EL (cell line): ENCODE measurements at regions not wholly inside any gene's neighbourhood (a gene's known extent, or its start where the extent isn't known, plus 50 kb on each side); places are given as distances from the start of the nearest gene placed in this dataset.

Experiments
- DNase-seq: peaks from one replicate; pipeline ENCODE4 v3.0.0-alpha.2; 2016

DNA sequence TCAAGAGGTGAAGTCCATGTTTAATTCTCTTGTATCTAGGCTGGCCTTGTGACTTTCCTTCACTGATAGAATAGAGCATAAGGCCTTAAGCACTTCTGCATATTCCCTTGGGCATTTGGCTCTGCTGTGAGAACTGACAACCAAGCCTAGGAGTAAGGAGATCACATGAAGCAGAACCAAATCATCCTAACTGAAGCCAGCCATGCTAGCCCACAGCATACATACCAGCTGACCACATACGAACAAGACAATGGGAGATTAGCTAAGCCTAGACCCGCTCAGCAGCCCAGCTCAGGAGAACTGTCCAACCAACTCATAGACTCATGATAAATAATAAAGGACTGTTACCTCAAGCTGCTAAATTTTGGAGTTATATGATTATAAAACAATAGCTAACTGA, 114.6 kb upstream of the NEK7 start:
- DNase-seq, result no peak

DNA sequence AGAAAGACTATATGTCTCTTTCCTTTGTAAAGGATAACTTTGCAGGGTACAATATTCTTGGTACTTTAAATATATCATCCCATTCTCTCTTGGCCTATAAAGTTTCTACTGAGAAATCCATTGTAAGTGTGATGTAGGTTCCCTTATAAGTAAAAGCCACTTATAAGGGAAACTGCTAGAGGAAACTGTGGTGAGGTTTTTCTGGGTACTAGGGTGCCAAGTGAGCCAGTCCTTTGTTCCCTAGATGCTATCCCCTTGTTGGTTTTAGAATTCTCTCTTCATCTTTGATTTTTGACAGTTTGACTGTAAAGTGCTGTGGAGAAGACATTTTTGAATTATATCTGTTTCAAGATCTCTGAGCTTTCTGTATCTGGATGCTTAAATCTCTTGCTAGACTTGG, 108.9 kb upstream of the NEK7 start:
- DNase-seq, result no peak

DNA sequence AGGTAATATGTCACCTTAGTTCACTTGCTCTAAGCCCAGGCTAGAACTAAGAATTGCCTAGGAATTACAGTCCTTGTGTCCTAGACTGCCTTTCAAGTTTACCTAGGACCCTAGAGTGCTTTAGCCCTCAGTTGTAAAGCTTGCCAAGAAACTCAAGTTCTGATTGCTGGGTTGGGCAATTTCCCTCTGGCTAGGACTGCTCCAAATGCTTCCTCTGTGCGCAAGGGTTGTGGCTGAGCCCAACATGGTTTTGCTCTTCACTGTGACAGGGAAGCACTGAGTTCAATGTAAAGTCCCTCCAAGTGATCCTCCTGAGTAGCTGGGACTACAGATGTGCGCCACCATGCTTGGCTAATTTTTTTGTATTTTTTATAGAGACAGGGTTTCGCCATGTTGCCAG, 102.3 kb upstream of the NEK7 start:
- no peak for DNase-seq

DNA sequence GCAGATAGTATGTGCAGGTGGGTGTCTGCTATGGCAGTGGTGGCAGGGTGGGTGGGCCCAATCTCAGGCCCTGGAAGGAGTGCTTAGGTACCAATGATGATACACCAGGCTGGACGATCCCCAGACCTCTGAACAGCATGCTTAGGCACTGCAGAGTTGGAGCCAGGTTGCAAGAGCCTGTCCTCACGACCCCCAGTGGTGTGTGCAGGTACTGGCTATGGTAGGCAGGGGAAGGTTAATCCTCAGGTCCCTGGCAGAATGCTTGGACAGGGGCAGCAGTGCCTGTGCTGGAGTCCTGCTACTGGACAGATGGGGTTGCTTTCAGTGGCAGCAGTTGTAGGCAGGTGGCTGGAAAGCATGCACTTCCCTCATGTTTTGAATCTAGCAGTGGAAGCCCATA, 100.5 kb upstream of the NEK7 start:
- peak; percentile 6 for DNase-seq

DNA sequence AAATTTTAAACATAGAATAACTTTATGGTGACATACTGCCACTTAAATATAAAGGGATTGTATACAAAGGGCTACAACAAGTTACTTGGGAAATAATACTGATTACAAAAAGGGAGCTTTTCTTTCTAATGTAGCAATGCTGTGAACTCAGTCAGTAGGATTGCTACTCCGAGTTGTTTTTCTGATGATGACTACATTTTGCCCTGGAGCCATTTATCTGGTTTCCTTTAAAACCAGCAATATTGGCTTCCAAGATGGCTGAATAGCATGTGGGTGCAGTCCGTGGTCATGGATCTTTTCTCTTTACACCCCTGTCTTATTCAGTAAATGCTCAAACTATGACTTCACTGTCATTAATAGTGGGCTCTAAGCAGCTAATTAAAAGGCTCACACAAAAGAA, 92.6 kb upstream of the NEK7 start:
- peak; percentile 71 for DNase-seq

DNA sequence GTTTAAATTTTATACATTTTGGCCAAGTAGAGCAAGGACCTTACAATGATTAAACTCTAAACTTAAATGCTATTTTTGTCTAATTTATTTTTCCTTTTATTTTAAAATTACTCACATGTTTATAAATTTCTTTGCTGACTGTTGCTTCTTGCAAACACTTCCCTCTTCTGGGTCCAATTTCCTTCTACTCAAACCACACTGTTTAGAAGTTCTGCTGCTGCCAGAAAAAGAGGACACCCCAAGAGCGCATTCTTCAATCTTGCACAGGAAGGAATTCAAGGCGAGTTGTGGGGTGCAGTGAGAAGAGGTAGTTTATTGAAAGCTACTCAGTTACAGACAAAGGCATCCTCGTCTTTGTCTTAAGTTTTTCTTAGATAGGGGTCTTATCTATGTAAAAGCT, 88.5 kb upstream of the NEK7 start:
- DNase-seq, result no peak

DNA sequence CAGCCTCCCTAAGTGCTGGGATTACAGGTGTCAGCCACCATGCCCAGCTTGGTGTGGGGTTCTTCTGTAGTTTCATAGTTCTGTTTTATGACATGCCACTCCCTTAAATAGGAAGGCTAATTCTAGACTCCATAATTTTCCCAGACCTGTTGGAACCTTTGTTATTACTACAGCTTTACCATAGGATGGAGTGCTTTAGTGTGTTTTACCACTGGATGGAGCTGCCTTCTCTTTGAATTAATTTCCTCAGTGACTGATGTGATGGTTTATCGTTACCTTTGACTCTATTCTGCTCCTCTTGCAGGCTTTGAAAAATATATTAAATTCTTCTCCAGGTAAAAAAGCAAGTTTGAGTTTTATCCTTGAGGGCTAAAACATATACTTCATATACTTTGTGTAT, 84.6 kb upstream of the NEK7 start:
- DNase-seq, result no peak

DNA sequence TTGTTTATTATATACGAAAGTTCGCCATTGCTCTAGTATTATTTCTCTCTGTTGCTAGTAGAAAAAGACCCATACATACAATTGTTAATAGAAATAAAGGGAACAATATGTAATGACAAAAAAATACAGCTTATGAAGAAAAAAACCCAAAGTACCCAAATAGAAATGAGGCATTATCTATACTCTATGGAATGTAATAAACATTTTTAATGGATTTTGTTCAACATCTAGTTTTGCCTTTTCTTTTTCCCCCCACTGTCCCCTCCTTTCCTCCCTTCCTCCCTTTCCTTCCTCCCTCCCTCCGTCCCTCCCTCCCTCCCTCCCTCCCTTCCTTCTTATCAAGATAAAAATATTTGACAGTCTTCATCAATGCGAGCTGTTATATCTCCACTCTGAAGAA, 81.5 kb upstream of the NEK7 start:
- no peak for DNase-seq

GRCh38 chr1:198079432-198079951, 77.3 kb upstream of the NEK7 start:
- no peak for DNase-seq

DNA sequence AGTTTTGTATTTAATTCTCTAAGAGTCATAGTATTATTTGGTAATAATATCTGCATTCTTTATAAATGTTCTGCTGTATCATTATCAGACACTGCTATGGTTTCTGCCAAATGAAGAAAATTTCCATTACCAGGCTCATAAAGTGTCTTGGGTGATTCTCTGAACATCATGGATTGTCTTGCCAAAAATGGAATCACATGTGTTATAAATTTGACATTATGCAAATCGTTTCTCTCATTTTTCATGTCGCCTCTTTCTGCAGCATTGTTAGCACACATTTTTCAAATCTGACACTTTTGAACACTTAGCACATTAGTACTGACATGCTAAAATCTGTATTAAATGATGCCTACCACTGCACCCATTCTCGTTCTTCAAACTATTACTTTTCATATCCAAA, 74.2 kb upstream of the NEK7 start:
- no peak for DNase-seq

GRCh38 chr1:198083549-198083948, 73.2 kb upstream of the NEK7 start:
- no peak for DNase-seq

- no peak for DNase-seq
Measured at GRCh38 chr1:198084241-198084908, 72.4 kb upstream of the NEK7 start.

GRCh38 chr1:198086051-198086745, 70.6 kb upstream of the NEK7 start:
- DNase-seq, result no peak

GRCh38 chr1:198087831-198088230, 69.0 kb upstream of the NEK7 start:
- DNase-seq, result no peak

GRCh38 chr1:198088360-198089071, 68.3 kb upstream of the NEK7 start:
- DNase-seq, result peak; percentile 73

- DNase-seq, result peak; percentile 28
Measured at GRCh38 chr1:198096390-198096789, 60.4 kb upstream of the NEK7 start.

- DNase-seq, result no peak
Measured at GRCh38 chr1:198099755-198100154, 57.0 kb upstream of the NEK7 start.

GRCh38 chr1:198101716-198102453, 54.9 kb upstream of the NEK7 start:
- peak; percentile 14 for DNase-seq

- DNase-seq, result peak; percentile 36
Measured at GRCh38 chr1:198102454-198102827, 54.4 kb upstream of the NEK7 start.

DNA sequence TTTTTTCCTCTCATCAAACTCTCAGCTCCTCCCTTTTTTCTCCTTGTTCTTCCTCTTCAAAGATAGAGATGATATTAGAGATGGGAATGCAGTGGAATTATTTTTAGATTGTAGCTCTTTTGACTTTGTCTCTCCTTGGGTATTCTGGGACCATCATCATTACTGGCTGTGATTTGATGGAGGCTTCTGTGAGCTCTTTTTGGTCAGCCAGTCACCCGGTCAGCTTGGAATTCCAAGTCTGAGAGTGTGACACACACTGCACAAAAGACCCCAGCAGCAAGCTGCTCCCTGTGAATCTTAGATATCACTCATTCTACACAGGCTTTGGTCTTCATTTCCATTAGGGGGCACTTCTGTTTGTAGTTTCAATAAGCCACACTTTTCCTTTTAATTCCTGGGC, 51.6 kb upstream of the NEK7 start:
- no peak for DNase-seq

- no peak for DNase-seq
Measured at GRCh38 chr1:198106011-198106410, 50.8 kb upstream of the NEK7 start.
